ENCODE measurements at regions not wholly inside any gene's neighbourhood (a gene's known extent, or its start where the extent isn't known, plus 50 kb on each side); places are given as distances from the start of the nearest gene placed in this dataset.

GRCh38 chr3:178367817-178368617, 168.2 kb upstream of the KCNMB2 start:
- TF ChIP-seq HNRNPK (IDR thresholded peaks at IDR 0.05; ENCODE audit: low read depth, low read length, poor library complexity, severe bottlenecking) (peak; percentile 98), NFE2L1 (CRISPR knock-in tag; IDR thresholded peaks at IDR 0.05; ENCODE audit: borderline replicate concordance) (no peak), ZNF790 (CRISPR knock-in tag; IDR thresholded peaks at IDR 0.05; ENCODE audit: borderline replicate concordance) (no peak)
- intact Hi-C loops (cut with micrococcal nuclease; ENCODE audit: unreplicated experiment) = no loop called here
- Histone ChIP-seq H3K36me3 (replicated peaks in 1 of 2; ENCODE audit: control insufficient read depth in 1 of 2, insufficient read depth in 2 of 2, low read length in 2 of 2) (no peaks in the 10 kb centered on the region), H3K9me3 (ENCODE audit: low read length) (no peaks in the 10 kb centered on the region), H3K79me2 (ENCODE audit: insufficient read depth, low read length) (no peaks in the 10 kb centered on the region), H3K27me3 (ENCODE audit: control insufficient read depth in 1 of 2, insufficient read depth in 2 of 2, low read length in 2 of 2) (no peaks in the 10 kb centered on the region), H4K20me1 (ENCODE audit: insufficient read depth, low read length) (no peaks in the 10 kb centered on the region), H3K4me3 (replicated peaks in 1 of 3; ENCODE audit: insufficient read depth in 1 of 3, low read depth in 2 of 3, low read length in 3 of 3) (no peak overlapping the region), H3K4me1 (ENCODE audit: insufficient read depth, low read length) (no peaks in the 10 kb centered on the region), H3K27ac (ENCODE audit: extremely low read length, insufficient read depth, low read length) (no peak overlapping the region), H2AFZ (ENCODE audit: low read length) (no peak overlapping the region), H3K9ac (ENCODE audit: insufficient read depth, low read depth, low read length) (no peak overlapping the region), H3K4me2 (ENCODE audit: low read depth, low read length) (no peak overlapping the region)
- ChIA-PET CTCF (ENCODE audit: low intra/inter-chr PET ratio, low total read pairs) (no interaction called here), POLR2A (no interaction called here)
- DNase-seq (ENCODE audit: low spot score) (no peak), FAIRE-seq (no peak), ATAC-seq (no peak)
- BruUV-seq (replicated peaks) = no TSS peak
- 1% methylated on average over 4 of the region's 4 CpGs for WGBS (ENCODE audit: low lambda C conversion rate)
- in situ Hi-C loops (cut with HindIII; ENCODE audit: extremely low pct_ligation_motif_present, low pct_unique_long_range_greater_than_20kb) = no loop called here

- ChIA-PET POLR2A (no interaction called here), CTCF (ENCODE audit: low intra/inter-chr PET ratio, low total read pairs) (no interaction called here)
- WGBS (ENCODE audit: low lambda C conversion rate) = 85% methylated on average over 1 of the region's 1 CpG
Observed at GRCh38 chr3:178369006-178369405, 167.2 kb upstream of the KCNMB2 start.

More at GRCh38 chr3:178369006-178369405, 167.2 kb upstream of the KCNMB2 start:
- in situ Hi-C loops (cut with HindIII; ENCODE audit: extremely low pct_ligation_motif_present, low pct_unique_long_range_greater_than_20kb) (no loop called here), intact Hi-C loops (cut with micrococcal nuclease; ENCODE audit: unreplicated experiment) (no loop called here)
- H3K79me2 ChIP-seq (ENCODE audit: insufficient read depth, low read length) = no peaks in the 10 kb centered on the region
- no peak for ATAC-seq
- FAIRE-seq = no peak
- H3K9ac ChIP-seq (ENCODE audit: insufficient read depth, low read depth, low read length) = no peak overlapping the region
- no peak overlapping the region for H3K27ac ChIP-seq (ENCODE audit: extremely low read length, insufficient read depth, low read length)
- BruUV-seq (replicated peaks) = no TSS peak
- H3K4me2 ChIP-seq (ENCODE audit: low read depth, low read length) = no peak overlapping the region
- H4K20me1 ChIP-seq (ENCODE audit: insufficient read depth, low read length) = no peaks in the 10 kb centered on the region
- no peaks in the 10 kb centered on the region for H3K4me1 ChIP-seq (ENCODE audit: insufficient read depth, low read length)
- DNase-seq (ENCODE audit: low spot score) = no peak
- H3K27me3 ChIP-seq (ENCODE audit: control insufficient read depth in 1 of 2, insufficient read depth in 2 of 2, low read length in 2 of 2) = no peaks in the 10 kb centered on the region
- no peak overlapping the region for H3K4me3 ChIP-seq (replicated peaks in 1 of 3; ENCODE audit: insufficient read depth in 1 of 3, low read depth in 2 of 3, low read length in 3 of 3)
- H3K36me3 ChIP-seq (replicated peaks in 1 of 2; ENCODE audit: control insufficient read depth in 1 of 2, insufficient read depth in 2 of 2, low read length in 2 of 2) = no peaks in the 10 kb centered on the region
- no peak overlapping the region for H2AFZ ChIP-seq (ENCODE audit: low read length)
- TF ChIP-seq RNF2 (conservative IDR thresholded peaks at IDR 0.05; ENCODE audit: low read depth) = no peak
- H3K9me3 ChIP-seq (ENCODE audit: low read length) = no peaks in the 10 kb centered on the region
